K562 (cell line): ENCODE measurements at regions not wholly inside any gene's neighbourhood (a gene's known extent, or its start where the extent isn't known, plus 50 kb on each side); places are given as distances from the start of the nearest gene placed in this dataset.

Experiments used
- ATAC-seq: fragments of 200-7000 bp; cut with Tn5 transposase; 3 replicates; pipeline ENCODE4 v1.9.1; 2020; ENCODE audit warnings: moderate library complexity
- BruUV-seq: library from RNA; stranded (reverse); fragments of 400-500 nt; replicated peaks from 2 replicates; lab custom pipeline; 2021; lab: Mats Ljungman, UMichigan
- CTCF ChIA-PET: fragments of 300-600 bp; formaldehyde crosslinking; extraction: SDS; loops from one replicate; lab custom pipeline; 2021; ENCODE audit warnings: low intra/inter-chr PET ratio; lab: Yijun Ruan, JAX
- POLR2A ChIA-PET: fragments of 300-600, 350-650 bp; sonication (Branson Sonifier 250); formaldehyde crosslinking; extraction: SDS; loops from one replicate; lab custom pipeline; 2021; ENCODE audit warnings: antibody characterized with exemption, inconsistent platforms; lab: Yijun Ruan, JAX
- DNase-seq, 4 experiments: peaks; one replicate each; pipeline versions ENCODE4 v3.0.0 to v3.0.0-alpha.2; 2011 to 2018; ENCODE audit warnings: low spot score in 3 of 4, mixed read lengths in 3 of 4; ENCODE audit errors: extremely low read depth in 1 of 4
- FAIRE-seq: peaks from 2 replicates; lab custom pipeline; 2011; peaks lifted over from hg19 to GRCh38; lab: Jason Lieb, UNC
- H2AFZ ChIP-seq: 2 replicates; pipeline ENCODE4 v1.6.0; 2011; ENCODE audit warnings: low read depth, low read length, control low read depth, inconsistent platforms
- H3K27ac ChIP-seq: fragments of 200-600 bp; 3 replicates; pipeline ENCODE4 v1.8.0; 2011; ENCODE audit warnings: low read depth, mild to moderate bottlenecking, control low read depth, inconsistent platforms, low read length, moderate library complexity, mixed read lengths; ENCODE audit errors: extremely low read depth
- H3K27me3 ChIP-seq, 2 experiments: fragments of 300-600 bp in 1 of 2; 2 replicates in 1 of 2; 3 replicates in 1 of 2; pipeline versions ENCODE4 v1.6.0 to v1.8.0; 2011; ENCODE audit warnings: inconsistent platforms in 2 of 2, low read length in 2 of 2, mild to moderate bottlenecking in 1 of 2, mixed read lengths in 1 of 2, moderate library complexity in 1 of 2; ENCODE audit not compliant: control insufficient read depth in 2 of 2, insufficient read depth in 2 of 2
- H3K36me3 ChIP-seq: fragments of 300-600 bp; 3 replicates; pipeline ENCODE4 v1.8.0; 2011; ENCODE audit warnings: mild to moderate bottlenecking, low read length, inconsistent platforms; ENCODE audit not compliant: control insufficient read depth, insufficient read depth
- H3K4me1 ChIP-seq, 2 experiments: fragments of 200-600 bp in 1 of 2; replicated peaks in 1 of 2; 2 replicates in 1 of 2; 3 replicates in 1 of 2; pipeline versions ENCODE4 v1.5.1 to v1.8.0; 2011; ENCODE audit warnings: inconsistent platforms in 2 of 2, low read length in 2 of 2, mild to moderate bottlenecking in 1 of 2, mixed read lengths in 1 of 2, moderate library complexity in 1 of 2; ENCODE audit not compliant: control insufficient read depth in 2 of 2, insufficient read depth in 2 of 2
- H3K4me2 ChIP-seq: 2 replicates; pipeline ENCODE4 v1.6.1; 2011; ENCODE audit warnings: low read length, control low read depth, inconsistent platforms, mixed read lengths; ENCODE audit not compliant: insufficient read depth
- H3K4me3 ChIP-seq: fragments of 200-600 bp; sonication (generic), shearing (Covaris generic); 2 replicates; pipeline ENCODE4 v1.5.1; 2016; ENCODE audit warnings: control low read depth, inconsistent platforms
- H3K79me2 ChIP-seq: fragments of 200-600 bp; 3 replicates; pipeline ENCODE4 v1.8.0; 2011; ENCODE audit warnings: low read length, inconsistent platforms; ENCODE audit not compliant: control insufficient read depth, insufficient read depth
- H3K9ac ChIP-seq, 2 experiments: 2 replicates each; pipeline versions ENCODE4 v1.6.0 to v1.6.1; 2011; ENCODE audit warnings: low read depth in 2 of 2, low read length in 2 of 2, control low read depth in 1 of 2, inconsistent platforms in 1 of 2, mild to moderate bottlenecking in 1 of 2, mixed read lengths in 1 of 2; ENCODE audit not compliant: insufficient read depth in 1 of 2
- H3K9me1 ChIP-seq: one replicate; pipeline ENCODE4 v1.6.0; 2011; ENCODE audit warnings: inconsistent platforms, mild to moderate bottlenecking, low read length, moderate library complexity; ENCODE audit not compliant: control insufficient read depth, insufficient read depth
- H3K9me3 ChIP-seq: replicated peaks from 2 replicates; pipeline ENCODE4 v1.5.1; 2011; ENCODE audit warnings: low read depth, low read length, inconsistent platforms; ENCODE audit not compliant: control insufficient read depth, insufficient read depth
- H4K20me1 ChIP-seq: replicated peaks from 2 replicates; pipeline ENCODE4 v1.6.1; 2011; ENCODE audit warnings: low read length, inconsistent platforms, mixed read lengths; ENCODE audit not compliant: control insufficient read depth, insufficient read depth
- CREB5 ChIP-seq: fragments of 250-450 bp; sonication (Bioruptor Pico); IDR thresholded peaks from 2 replicates; pipeline ENCODE4 v1.5.0; 2020; ENCODE audit warnings: mild to moderate bottlenecking
- HDAC8 ChIP-seq: fragments of 450-650 bp; IDR thresholded peaks from 2 replicates; pipeline ENCODE4 v1.6.1; 2016; ENCODE audit warnings: mild to moderate bottlenecking, missing genetic modification characterization, moderate library complexity, missing compliant biosample characterization
- HEY1 ChIP-seq: fragments of 250-450 bp; sonication (Bioruptor Pico); IDR thresholded peaks from 2 replicates; pipeline ENCODE4 v1.5.0; 2020; ENCODE audit warnings: mild to moderate bottlenecking, moderate library complexity, borderline replicate concordance
- HMGXB4 ChIP-seq: sonication (generic); formaldehyde crosslinking; IDR thresholded peaks from 2 replicates; pipeline ENCODE4 v1.8.1; 2023; ENCODE audit warnings: mild to moderate bottlenecking, missing genetic modification reagents
- MTA3 ChIP-seq: fragments of 450-650 bp; formaldehyde crosslinking; IDR thresholded peaks from 2 replicates; pipeline ENCODE4 v1.6.1; 2017; ENCODE audit warnings: mild to moderate bottlenecking, borderline replicate concordance
- NELFE ChIP-seq: IDR thresholded peaks from 2 replicates; pipeline ENCODE4 v1.6.1; 2011; ENCODE audit warnings: mild to moderate bottlenecking; ENCODE audit not compliant: insufficient read depth, insufficient read length
- SMAD1 ChIP-seq: fragments of 150-350 bp; IDR thresholded peaks from 2 replicates; pipeline ENCODE4 v1.6.1; 2014; ENCODE audit warnings: low read length, low read depth; ENCODE audit not compliant: partially characterized antibody
- SRSF9 ChIP-seq: fragments of 200-400 bp; formaldehyde crosslinking; IDR thresholded peaks from 2 replicates; pipeline ENCODE4 v1.6.1; 2017; ENCODE audit warnings: low read depth, low read length, borderline replicate concordance
- USF2 ChIP-seq: sonication (generic); formaldehyde crosslinking; IDR thresholded peaks from 2 replicates; pipeline ENCODE4 v1.5.0; 2020; ENCODE audit warnings: missing genetic modification reagents
- ZBED1 ChIP-seq: IDR thresholded peaks from 2 replicates; pipeline ENCODE4 v1.6.1; 2014
- ZKSCAN8 ChIP-seq: fragments of 200-800 bp; sonication (Bioruptor generic); IDR thresholded peaks from 2 replicates; pipeline ENCODE4 v1.6.1; 2016; ENCODE audit warnings: missing genetic modification characterization, missing compliant biosample characterization
- WGBS: fragments of 100-300 bp; shearing (Covaris generic); methylation state at CpG from one replicate; pipeline ENCODE4 v1.1.6; 2016; ENCODE audit warnings: low coverage, mixed read lengths; ENCODE audit not compliant: insufficient coverage; ENCODE audit errors: missing lambda C conversion rate; 5-methylcytosine and 5-hydroxymethylcytosine counted together
- in situ Hi-C: fragments of 300-500 bp; cut with MboI; formaldehyde crosslinking; loops from 4 replicates; pipeline ENCODE4 v1.15.0; 2018; ENCODE audit warnings: inconsistent platforms, mixed read lengths
- intact Hi-C: fragments of 100-400 bp; cut with micrococcal nuclease; formaldehyde crosslinking; loops from 2 replicates; pipeline ENCODE4 v1.14.2; 2022

GRCh38 chr14:27318774-27319420, 721.1 kb upstream of the NOVA1 start:
- no peak overlapping the region for H3K4me3 ChIP-seq
- 0% methylated on average over 1 of the region's 1 CpG for WGBS
- no peaks in the 10 kb centered on the region for H3K9me3 ChIP-seq
- H3K27me3 ChIP-seq, result no peaks in the 10 kb centered on the region
- ATAC-seq (no peak), FAIRE-seq (no peak), DNase-seq (no peak)
- intact Hi-C loops, result no loop called here
- H3K4me2 ChIP-seq, result no peak overlapping the region
- POLR2A ChIA-PET, result no interaction called here
- TF ChIP-seq ZKSCAN8 (CRISPR knock-in tag) (no peak), HDAC8 (tag) (no peak), NELFE (no peak), USF2 (no peak), HMGXB4 (no peak), CREB5 (CRISPR knock-in tag) (no peak), ZBED1 (no peak), SMAD1 (no peak), HEY1 (no peak), SRSF9 (no peak), MTA3 (no peak)
- BruUV-seq, result no TSS peak
- no peaks in the 10 kb centered on the region for H3K9me1 ChIP-seq
- H3K4me1 ChIP-seq, result no peaks in the 10 kb centered on the region
- H4K20me1 ChIP-seq, result no peaks in the 10 kb centered on the region
- no peak overlapping the region for H2AFZ ChIP-seq
- CTCF ChIA-PET, result no interaction called here
- in situ Hi-C loops, result no loop called here
- no peaks in the 10 kb centered on the region for H3K79me2 ChIP-seq
- H3K27ac ChIP-seq, result no peak overlapping the region
- H3K36me3 ChIP-seq, result no peaks in the 10 kb centered on the region
- H3K9ac ChIP-seq, result no peak overlapping the region
